SHP77 treated with DMSO at 0.1 percent for 48 hours (cell line): ENCODE measurements at regions not wholly inside any gene's neighbourhood (a gene's known extent, or its start where the extent isn't known, plus 50 kb on each side); places are given as distances from the start of the nearest gene placed in this dataset.

Experiments
- DNase-seq: peaks from one replicate; lab custom pipeline; 2025; lab: John Stamatoyannopoulos, UW

DNA sequence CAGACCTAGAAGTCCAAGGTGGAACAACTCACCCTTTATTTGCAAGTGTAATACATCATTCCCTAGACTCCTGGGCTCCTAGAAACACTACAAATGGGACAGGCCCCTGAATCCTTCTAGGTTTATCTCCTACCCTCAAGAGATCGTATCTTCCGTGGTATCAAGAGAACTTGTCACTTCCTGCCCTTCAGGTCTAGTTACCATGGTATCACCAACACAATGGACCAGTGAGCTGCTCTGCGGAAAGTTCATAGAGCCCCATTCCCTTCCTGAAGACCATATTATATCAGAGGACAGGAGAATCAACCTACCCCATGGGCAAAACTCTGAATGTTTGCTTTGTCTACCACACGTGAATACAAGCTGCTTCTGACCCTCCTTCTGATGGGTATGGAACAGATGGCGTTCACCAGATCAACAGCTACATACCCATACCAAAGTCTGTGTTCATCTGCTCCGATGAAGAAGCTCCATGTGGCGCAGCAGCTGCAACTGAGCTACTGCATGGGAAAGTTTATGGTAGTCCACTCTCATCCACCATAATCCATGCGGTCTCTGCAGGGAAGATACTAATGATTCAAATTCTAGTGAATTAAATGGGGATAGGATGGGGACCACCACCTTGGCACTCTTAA, 84.6 kb upstream of the KLF13 start:
- no peak for DNase-seq

DNA sequence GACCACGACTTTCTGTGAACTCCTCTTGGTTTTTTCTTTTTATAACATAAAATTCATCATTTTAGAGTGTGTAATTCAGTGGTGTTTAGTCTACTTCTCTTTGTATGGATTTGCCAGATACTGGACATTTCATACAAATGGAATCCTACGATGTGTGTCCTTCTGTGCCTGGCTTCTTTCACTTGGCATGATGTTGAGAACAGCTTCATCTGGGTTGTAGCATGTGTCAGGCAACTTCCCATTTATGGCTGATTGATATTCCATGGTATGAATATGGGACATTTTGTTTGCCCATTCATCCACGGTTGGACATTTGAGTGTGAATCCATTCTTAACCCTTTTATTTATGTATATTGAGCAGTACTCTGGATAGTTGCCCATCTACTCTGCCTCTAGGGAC, 82.7 kb upstream of the KLF13 start:
- DNase-seq, result no peak

DNA sequence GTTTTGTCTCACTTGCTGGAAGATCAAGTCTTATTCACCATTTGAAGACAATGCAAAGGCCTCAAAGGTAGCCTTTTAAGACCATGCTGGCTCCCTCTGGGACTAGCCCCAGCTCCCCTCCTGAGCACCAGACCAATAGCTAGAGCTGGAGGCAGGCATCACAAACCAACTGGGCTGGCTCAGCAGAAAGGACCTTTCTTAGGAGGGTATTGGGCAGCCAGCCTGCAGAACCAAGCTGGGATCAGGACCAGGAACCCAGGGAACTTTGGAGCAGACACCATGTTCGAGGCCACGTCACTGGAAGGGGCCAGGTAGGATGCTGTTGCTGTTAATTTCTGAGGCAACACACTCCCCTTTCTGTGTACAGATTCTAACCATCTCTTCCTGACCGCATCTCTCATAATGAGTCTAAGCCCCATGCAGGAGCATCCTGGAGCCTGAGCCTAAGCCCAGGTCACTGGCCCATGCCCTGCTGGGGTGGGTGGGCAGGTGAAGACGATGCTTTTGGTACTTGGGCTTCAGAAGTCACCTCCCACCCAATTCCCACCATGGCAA, 81.4 kb upstream of the KLF13 start:
- DNase-seq, result no peak

DNA sequence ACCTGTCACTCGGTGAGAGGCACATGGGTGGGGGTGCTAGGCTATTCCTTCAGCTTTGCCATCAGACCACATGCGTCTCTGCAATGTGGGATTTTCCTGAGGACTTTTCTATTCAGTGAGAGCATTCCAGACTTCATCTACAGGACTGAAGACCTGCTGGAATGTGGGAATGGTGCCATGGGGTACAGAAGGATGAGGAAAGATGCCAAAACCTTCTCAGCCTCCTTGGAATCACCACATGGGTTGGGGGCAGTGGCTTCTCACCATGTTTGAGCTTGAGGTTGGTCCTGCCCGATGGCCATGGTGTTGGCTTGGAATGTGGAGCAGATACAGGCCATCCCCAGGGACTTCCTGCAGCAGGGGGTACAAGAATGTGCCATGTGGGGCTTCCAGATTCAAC, 80.9 kb upstream of the KLF13 start:
- no peak for DNase-seq

DNA sequence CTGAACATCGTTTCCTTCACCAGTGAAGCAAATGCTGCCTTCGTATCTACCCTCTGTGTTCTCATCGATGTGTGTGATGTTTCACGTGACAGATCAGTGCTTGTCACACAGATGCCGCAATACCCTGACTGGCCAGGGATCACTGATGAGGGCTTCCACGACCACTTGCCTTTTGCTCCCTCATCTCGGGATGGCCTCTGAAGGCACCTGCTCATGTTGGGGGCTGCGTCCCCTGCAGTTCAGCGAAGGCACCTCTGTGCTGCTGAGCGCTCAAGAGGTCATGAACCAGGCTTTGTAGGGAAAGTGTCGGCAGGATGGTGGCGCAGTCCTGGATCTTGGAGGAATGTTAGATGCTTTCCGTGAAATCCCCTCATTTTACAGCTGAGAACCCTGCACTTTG, 79.2 kb upstream of the KLF13 start:
- no peak for DNase-seq

DNA sequence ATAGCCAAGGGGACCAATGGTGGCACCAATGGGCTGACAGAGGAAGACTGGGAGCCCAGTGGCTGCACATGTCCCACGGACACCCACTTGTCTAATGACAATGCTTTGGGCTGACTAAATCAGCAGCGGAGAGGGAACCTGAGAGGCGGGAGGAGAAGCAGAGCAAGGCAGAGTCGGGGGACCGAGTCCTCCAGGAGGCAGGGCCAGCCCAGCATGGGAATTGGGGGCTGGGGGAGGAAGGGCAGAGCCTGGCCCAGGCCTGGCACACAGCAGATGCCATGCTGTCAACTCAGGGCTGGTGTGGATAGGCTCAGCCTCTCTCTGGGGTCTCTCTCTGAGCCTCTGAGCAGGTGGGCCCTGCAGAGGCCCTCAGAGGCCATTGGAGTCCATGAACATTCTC, 78.4 kb upstream of the KLF13 start:
- DNase-seq, result no peak

DNA sequence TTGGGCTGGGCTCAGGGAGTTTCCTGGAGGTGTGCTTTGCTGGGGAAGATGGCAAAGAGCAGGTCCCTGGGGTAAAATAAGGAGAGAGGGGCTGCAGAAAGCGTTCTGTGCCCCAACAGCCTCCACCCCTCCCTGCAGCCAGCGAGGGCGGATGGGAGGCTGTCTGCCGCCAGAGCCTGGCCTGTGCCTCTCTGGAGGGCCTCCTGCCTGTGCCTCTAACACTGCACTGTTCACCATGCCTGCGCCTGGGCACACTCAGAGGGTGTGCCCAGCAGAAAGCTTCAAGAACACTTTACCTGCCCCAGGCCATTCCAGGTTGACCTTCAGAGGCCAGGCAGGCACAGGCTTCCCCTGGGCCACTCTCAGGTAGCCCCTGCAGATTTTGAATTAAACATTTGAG, 77.7 kb upstream of the KLF13 start:
- no peak for DNase-seq

DNA sequence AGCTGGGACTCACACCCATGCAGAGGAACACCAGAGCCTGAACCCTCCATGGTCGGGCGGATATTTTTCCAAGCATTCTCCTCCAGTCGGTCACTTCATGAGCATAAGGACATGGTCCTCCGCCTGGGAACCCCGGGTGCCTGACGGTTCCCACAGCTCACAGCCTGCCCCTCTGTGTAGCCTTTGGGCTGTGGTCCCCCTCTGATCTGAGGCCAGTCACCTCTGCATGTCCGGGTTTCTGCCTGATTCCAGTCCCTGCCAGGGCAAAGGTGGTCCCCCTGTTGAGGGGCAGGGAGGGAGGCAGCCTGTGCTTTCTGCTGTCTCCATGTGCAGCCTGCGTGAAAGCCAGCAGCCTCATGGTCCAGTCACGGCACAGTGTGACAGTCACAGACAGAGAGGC, 76.6 kb upstream of the KLF13 start:
- DNase-seq, result no peak

DNA sequence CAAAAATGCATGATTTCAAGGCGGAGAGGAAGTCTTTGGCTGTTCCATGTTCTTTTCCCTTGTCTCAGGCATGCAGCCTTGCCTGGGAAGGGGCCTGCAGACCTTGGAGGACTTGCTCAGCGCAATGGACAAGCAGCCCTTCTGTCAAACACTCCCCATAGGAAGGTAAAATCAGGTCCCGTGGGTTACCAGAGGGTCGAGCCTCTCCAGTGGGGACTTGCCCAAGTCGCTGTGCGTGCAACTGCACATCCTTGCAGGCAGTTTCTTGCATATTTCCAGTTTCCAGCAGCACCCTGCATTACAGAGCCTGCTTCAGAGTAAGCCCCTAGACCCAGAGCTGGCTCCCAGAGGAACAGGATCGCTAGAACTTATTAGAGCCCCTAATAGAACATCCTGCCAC, 75.5 kb upstream of the KLF13 start:
- DNase-seq, result no peak

DNA sequence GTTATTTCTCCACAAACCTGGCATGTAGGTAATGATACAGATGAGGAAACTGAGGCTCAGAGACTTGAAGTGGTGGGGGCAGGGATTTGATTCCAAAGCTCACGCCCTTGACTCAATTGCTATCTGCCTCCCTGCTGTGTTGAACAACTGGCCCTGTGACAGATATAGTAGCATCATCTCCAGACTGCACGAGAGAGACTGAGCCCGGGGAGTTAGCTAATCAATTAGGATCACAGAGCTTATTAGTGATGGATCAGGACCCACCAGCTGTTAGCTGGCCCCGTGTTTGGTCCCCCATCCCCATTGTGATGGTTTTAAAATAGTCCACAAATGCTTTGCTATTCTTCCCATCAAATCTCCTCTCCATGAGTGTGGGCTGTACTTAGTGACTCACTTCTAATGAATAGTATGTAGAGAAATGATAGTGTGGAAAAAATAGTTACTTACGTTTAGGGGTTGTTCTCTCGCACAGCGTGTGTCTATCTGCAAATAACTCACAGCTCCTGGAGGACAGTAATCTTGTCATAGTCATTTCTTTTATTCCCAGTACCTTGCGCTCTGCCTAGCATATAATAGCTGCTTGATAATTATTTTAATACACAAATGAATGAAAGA, 74.4 kb upstream of the KLF13 start:
- no peak for DNase-seq

DNA sequence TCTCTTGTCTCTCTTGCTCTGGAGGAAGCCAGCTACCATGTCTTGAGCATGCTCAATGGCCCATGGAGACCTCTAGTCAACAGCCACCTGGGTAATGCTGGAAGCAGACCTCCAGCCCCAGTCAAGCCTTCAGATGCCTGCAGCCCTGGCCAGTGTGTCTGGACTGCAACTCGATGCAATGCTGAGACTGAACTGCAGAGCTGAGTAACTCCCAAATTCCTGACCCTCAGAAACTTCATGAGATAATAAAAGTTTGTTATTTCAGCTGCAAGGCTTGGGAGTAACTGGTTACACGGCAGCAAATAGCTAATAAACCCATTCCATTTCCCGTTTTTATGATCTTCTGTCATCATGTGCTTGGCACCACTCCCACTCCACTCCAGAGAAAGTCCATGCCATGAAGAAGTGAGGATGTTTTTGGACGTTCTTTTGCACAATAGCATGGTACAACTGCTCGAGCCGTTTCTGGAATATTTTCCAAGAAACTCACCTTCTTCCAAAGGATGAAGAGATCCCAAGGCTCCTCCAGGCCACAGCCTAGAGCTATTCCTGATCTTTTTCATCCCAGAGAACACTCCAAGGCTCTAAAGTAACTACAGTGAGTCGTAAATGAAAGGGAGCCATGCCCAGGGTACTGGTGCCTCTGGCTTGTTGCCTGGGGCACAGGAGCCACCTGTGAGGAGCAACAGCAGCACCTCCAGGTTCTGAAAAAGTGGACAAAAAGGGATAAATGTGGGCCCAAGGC, 72.0 kb upstream of the KLF13 start:
- peak; percentile 87 for DNase-seq

DNA sequence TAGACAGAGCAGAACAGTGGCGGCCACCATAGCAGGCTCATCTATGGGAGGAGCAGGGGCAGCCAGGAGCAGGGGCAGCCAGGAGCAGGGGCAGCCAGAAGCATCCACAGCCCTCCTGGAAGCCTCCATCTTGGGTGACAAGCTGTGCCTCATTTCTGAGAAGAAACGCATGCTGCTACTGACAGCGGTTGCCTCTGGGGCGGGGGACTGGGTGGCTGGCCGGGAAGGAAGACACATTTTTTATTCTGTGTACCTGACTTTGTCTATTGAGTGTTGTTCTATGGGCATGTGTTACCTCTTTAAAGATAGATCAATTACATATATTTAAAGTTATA, 71.5 kb upstream of the KLF13 start:
- no peak for DNase-seq

DNA sequence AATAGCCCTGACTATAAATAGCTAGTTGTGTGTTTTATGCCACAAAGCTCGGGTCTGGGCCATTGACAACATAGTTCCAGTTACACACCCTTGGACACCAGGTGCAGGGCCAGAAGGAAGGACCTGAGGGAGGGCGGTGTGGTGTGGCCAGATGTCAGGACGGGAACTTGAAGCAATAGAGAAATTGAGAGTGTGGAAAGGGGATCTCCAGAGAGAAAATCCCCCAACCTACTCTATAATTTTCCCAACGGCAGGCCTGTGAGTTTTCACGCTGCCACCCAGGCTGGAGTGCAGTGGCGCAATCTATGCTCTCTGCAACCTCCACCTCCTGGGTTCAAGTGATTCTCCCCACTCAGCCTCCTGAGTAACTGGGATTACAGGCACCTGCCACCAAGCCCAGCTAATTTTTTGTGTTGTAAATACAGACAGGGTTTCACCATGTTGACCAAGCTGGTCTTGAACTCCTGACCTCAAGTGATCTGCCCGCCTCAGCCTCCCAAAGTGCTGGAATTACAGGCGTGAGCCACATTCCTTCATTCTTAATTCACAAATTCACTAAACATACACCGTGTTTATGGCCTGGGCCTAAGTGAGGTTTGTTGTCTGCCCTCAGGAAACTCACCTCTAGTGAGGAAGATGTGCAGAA, 70.8 kb upstream of the KLF13 start:
- DNase-seq, result no peak

DNA sequence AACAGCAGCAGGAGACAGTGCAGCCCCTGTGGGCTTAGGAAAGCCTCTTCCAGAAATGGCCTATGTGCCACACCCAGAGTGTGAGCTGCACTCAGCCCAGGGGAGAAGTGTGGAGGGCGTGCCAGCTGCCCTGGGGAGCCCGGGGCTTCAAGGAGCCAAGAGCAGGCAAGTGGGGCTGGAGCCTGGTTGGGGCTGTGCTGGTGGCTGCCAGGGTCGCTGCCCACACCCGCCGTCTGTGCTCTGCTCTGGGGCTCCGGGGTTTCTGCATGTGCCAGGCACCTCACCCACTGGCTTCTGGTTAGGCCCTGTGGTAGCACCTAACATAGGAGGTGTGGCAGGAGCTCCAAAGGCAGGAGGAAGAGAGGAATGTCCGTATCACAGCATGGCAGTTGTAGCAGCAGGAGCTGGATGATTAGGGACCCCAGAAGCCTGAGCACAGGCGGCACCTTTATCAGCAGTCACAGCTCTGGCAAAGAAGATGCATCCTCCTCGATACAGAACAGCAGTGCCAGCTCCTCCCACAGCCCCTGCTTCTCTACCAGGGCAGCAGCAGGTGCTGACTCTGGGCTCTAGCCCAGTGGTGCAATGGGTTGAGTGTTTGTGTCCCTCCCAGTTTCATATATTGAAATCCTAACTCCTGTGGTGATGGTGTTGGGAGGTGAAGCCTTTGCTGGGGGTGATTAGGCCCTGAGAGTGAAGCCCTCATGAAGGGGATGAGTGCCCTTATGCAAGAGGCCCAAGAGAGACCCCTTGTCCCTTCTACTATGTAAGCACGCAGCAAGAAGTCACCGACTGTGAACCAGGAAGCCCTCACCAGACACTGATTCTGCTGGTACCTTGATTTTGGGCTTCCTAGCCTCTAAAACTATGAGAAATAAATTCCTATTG, 70.0 kb upstream of the KLF13 start:
- no peak for DNase-seq

DNA sequence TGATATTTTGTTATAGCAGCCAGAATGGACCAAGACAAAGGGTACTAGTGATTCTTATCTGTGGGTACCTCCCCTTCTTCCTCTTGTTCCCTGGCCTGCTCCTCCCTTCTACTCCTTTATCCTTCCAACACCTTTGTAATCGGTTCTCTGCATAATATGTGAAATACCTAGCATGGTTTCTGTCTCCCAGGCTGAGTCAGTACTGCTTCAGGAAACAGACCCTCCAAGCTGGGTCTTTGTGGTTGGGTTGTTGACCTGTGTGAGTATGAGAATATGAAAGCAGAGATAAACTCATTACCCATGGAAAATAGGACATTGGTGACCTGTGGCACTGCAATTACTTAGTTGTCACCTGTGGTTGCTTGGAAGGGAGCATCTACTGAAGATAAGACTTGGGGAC, 69.3 kb upstream of the KLF13 start:
- no peak for DNase-seq

DNA sequence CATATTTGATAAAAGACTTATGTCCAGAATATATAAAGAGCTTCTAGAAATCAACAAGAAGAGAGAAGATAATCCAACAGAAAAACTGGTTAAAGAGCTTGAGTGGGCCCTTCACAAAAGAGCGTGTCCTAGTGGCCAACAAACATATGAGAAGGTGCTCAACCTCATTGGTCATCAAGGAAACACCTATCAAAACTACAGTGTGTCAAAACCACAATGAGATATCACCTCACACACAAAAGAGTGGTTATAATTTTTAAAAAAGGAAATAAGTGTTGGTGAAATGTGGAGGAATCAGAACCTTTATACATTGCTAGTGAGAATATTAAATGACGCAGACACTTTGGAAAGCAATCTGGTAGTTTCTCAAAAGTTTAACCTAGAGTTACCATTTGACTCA, 68.4 kb upstream of the KLF13 start:
- no peak for DNase-seq

DNA sequence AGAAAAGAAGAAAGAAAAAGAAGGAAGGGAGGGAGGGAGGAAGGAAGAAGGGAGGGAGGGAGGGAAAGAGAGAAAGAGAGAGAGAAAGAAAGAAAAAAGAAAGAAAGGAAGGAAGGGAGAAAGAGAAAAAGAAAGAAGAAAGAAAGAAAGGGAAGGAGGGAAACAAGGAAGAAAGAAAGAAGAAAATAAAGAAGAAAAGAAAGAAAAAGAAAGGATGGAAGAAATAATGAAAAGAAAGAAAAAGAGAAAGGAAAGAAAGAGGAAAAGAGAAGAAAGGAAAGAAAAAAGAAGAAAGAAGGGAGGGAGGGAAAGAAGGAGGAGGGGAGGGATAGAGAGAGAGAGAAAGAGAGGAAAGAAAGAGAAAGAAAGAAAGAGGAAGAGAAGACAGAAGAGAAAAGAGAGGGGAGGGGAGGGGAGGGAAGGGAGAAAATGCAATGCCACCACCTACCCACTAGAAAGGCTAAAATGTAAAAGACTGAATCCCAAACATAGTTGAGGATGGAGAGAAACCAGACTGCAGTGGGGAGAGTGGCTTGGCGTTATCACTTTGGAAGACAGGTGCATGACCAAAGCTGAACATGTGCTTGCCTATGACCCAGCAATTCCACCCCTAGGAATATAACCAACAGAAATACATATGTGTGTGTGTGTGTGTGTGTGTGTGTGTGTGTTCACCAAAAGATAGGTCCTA, 66.9 kb upstream of the KLF13 start:
- no peak for DNase-seq

DNA sequence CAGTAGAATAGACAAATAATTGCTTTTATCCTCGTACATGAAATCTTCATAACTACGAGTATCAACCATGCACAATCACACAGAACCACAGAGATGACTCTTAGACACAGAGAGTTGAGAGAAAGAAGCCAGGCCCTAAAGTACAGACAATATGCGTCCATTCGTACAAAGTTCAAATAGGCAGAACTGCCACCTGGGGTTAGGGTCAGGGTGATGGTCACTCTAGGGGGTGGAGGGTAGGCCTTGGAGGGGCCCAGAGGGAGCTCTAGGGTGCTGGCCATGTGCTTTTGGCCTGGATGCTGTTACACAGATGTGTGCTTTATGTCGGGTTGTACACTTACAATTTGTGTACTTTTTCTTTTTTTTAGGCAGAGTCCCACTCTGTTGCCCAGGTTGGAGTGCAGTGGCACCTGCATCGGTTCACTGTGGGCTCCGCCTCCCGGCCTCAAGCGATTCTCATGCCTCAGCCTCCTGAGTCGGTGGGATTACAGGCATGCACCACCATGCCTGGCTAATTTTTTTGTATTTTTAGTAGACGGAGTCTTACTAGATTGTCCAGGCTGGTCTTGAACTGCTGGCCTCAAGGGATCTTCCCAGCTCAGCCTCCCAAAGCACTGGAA, 65.9 kb upstream of the KLF13 start:
- DNase-seq, result no peak

DNA sequence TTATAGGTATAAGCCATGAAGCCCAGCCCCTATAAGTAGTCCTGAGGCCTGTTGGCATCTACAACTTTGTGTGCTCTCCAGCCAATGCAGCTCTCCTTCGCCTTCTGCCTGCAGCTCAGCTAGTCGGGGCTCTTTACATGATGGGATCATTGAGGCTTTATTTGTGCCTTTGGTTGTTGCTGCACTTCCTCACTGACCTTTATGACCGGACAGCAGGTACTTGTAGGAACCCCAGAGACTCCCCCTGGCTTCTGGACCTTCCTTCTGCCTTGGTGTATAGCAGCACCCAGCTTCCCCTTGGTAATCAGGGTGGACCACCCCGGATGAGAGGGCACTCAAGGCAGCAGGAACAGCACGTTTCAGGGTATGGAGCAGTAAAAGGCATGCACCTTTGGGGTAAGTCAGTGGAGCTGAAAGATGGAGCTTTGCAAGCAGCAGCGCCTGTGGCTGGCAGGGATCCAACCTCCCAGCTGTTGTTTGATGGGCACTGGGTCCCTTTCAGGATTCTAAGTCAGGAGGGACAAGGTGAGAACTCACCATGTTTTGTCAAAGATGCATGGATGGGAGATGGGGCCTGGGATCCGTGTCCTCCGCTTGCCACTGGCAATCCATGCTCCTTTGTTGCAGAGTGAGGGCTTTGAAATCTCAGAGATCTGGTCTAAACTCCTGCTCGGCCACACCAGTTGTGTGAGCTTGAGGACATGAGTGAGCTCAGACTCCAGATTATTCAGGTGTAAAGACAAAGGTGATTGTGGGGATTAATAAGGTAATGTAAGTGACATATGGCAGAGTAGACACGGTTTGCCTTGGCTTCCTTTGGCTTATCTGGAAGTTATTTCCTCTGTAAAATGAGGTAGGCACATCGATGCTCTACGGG, 65.1 kb upstream of the KLF13 start:
- DNase-seq, result no peak

DNA sequence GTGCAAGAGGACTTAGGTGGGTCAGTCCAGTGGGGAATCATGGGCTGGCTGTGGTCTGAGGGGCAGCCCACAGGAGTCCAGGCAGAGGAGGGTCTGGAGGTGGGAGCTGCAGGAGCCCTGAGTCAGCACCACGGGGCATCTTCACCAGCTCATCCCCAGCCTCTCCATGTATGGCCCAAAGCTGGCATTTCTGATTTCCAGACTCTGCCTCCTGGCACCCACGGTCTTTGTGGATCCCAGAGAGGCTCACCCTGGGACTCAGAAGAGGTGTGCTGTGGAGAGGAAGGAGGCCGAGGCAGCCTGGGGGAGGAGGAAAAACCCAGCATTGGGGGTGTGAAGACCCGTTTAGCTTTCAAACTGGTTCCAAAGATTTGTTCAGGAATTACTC, 64.5 kb upstream of the KLF13 start:
- DNase-seq, result no peak
